Large intestine (tissue), 3 donors: ENCODE measurements at regions not wholly inside any gene's neighbourhood (a gene's known extent, or its start where the extent isn't known, plus 50 kb on each side); places are given as distances from the start of the nearest gene placed in this dataset.

Experiments used
- DNase-seq, 2 donors: peaks; one replicate each; pipeline versions ENCODE4 v3.0.0 to v3.0.0-alpha.2; 2013
- H3K27ac ChIP-seq: one replicate; pipeline ENCODE4 v1.5.1; 2013; ENCODE audit warnings: low read length
- H3K27me3 ChIP-seq: 2 replicates; pipeline ENCODE4 v1.6.1; 2013; ENCODE audit warnings: low read length; ENCODE audit not compliant: control insufficient read depth, insufficient read depth
- H3K36me3 ChIP-seq: 2 replicates; pipeline ENCODE4 v1.6.1; 2013; ENCODE audit warnings: low read length; ENCODE audit not compliant: control insufficient read depth, insufficient read depth
- H3K4me1 ChIP-seq: one replicate; pipeline ENCODE4 v1.6.1; 2013; ENCODE audit warnings: low read length; ENCODE audit not compliant: control insufficient read depth, insufficient read depth
- H3K4me3 ChIP-seq: one replicate; pipeline ENCODE4 v1.5.1; 2013; ENCODE audit warnings: low read length
- H3K9me3 ChIP-seq: one replicate; pipeline ENCODE4 v1.6.1; 2013; ENCODE audit warnings: mild to moderate bottlenecking, low read depth, low read length, moderate library complexity; ENCODE audit not compliant: control insufficient read depth
- WGBS: methylation state at CpG from one replicate; pipeline ENCODE4 v1.1.5; 2013; ENCODE audit warnings: low lambda C conversion rate; ENCODE audit not compliant: insufficient coverage; 5-methylcytosine and 5-hydroxymethylcytosine counted together

- Histone ChIP-seq H3K4me3 (no peak overlapping the region), H3K27me3 (peaks cover 3% of the 10 kb centered on the region), H3K27ac (no peak overlapping the region), H3K9me3 (no peaks in the 10 kb centered on the region), H3K4me1 (no peaks in the 10 kb centered on the region), H3K36me3 (no peaks in the 10 kb centered on the region)
- DNase-seq, result no peak
- WGBS, result no CpG with 5 or more reads among the region's 7 CpGs
Measured at GRCh38 chr22:48242461-48242864, 1480.0 kb downstream of the TBC1D22A start.

DNA sequence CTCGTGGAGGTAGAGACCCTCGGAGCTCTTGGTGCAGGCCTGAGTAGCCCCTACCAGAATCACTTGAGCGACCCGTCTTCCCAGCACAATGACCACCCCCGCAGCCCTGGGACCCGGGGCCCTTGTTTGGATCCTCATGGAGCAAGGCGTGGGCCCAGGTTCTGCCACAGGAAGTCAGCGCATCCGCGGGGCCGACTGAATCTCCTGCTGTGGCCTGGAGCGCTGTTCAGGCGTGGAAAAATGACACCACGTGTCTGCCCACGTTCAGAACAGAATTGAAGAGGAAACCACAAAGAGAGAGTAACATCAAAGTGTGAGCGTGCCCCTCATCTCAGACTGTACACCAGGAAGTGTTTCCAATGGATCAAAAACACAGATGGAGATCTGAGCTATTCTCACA is 1479.2 kb downstream of the TBC1D22A start:
- H3K9me3 ChIP-seq, result no peaks in the 10 kb centered on the region
- no peaks in the 10 kb centered on the region for H3K4me1 ChIP-seq
- no peak overlapping the region for H3K4me3 ChIP-seq
- no CpG with 5 or more reads among the region's 16 CpGs for WGBS
- no peak overlapping the region for H3K27ac ChIP-seq
- H3K36me3 ChIP-seq, result no peaks in the 10 kb centered on the region
- H3K27me3 ChIP-seq, result peaks cover 3% of the 10 kb centered on the region
- no peak for DNase-seq

DNA sequence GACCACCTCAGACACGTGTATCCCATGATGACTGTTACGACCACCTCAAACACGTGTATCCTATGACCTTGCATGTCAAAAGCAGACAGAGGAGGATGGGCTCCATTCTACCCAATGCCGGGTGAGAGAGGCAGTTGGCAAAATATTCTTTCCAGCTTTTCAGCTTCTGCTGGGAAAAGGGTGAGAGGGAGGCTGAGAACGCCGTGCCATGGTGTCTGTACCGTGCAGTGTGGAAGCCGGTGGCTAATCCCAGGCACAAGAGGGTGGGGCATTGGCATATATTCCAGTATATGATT is 1478.4 kb downstream of the TBC1D22A start:
- no peak overlapping the region for H3K27ac ChIP-seq
- peaks cover 3% of the 10 kb centered on the region for H3K27me3 ChIP-seq
- no peaks in the 10 kb centered on the region for H3K9me3 ChIP-seq
- H3K36me3 ChIP-seq, result no peaks in the 10 kb centered on the region
- H3K4me3 ChIP-seq, result no peak overlapping the region
- no peaks in the 10 kb centered on the region for H3K4me1 ChIP-seq
- no CpG with 5 or more reads among the region's 8 CpGs for WGBS
- no peak for DNase-seq

GRCh38 chr22:48240148-48240934 is 1477.9 kb downstream of the TBC1D22A start:
- WGBS, result no CpG with 5 or more reads among the region's 13 CpGs
- H3K9me3 ChIP-seq, result no peaks in the 10 kb centered on the region
- H3K27ac ChIP-seq, result no peak overlapping the region
- no peak for DNase-seq
- no peaks in the 10 kb centered on the region for H3K36me3 ChIP-seq
- H3K4me3 ChIP-seq, result no peak overlapping the region
- H3K27me3 ChIP-seq, result peaks cover 3% of the 10 kb centered on the region
- H3K4me1 ChIP-seq, result no peaks in the 10 kb centered on the region

GRCh38 chr22:48239461-48240147 is 1477.2 kb downstream of the TBC1D22A start:
- Histone ChIP-seq H3K36me3 (no peaks in the 10 kb centered on the region), H3K9me3 (no peaks in the 10 kb centered on the region), H3K27me3 (peaks cover 3% of the 10 kb centered on the region), H3K4me3 (no peak overlapping the region), H3K4me1 (no peaks in the 10 kb centered on the region), H3K27ac (no peak overlapping the region)
- WGBS, result no CpG with 5 or more reads among the region's 11 CpGs
- no peak for DNase-seq

GRCh38 chr22:48238966-48239365 is 1476.5 kb downstream of the TBC1D22A start:
- H3K4me3 ChIP-seq, result no peak overlapping the region
- no peaks in the 10 kb centered on the region for H3K9me3 ChIP-seq
- no peaks in the 10 kb centered on the region for H3K4me1 ChIP-seq
- peaks cover 3% of the 10 kb centered on the region for H3K27me3 ChIP-seq
- no peaks in the 10 kb centered on the region for H3K36me3 ChIP-seq
- no peak for DNase-seq
- H3K27ac ChIP-seq, result no peak overlapping the region
- no CpG with 5 or more reads among the region's 12 CpGs for WGBS

- H3K27me3 ChIP-seq, result peaks cover 3% of the 10 kb centered on the region
- WGBS, result no CpG with 5 or more reads among the region's 9 CpGs
- no peaks in the 10 kb centered on the region for H3K9me3 ChIP-seq
- no peak overlapping the region for H3K27ac ChIP-seq
- H3K4me3 ChIP-seq, result no peak overlapping the region
- DNase-seq, result no peak
- no peaks in the 10 kb centered on the region for H3K36me3 ChIP-seq
- H3K4me1 ChIP-seq, result no peaks in the 10 kb centered on the region
Measured at GRCh38 chr22:48238284-48238915, 1476.0 kb downstream of the TBC1D22A start.

- WGBS, result no CpG with 5 or more reads among the region's 21 CpGs
- Histone ChIP-seq H3K4me3 (no peak overlapping the region), H3K36me3 (no peaks in the 10 kb centered on the region), H3K9me3 (no peaks in the 10 kb centered on the region), H3K27me3 (peaks cover 3% of the 10 kb centered on the region), H3K27ac (no peak overlapping the region), H3K4me1 (no peaks in the 10 kb centered on the region)
- DNase-seq, result no peak
Measured at GRCh38 chr22:48237466-48238283, 1475.2 kb downstream of the TBC1D22A start.

DNA sequence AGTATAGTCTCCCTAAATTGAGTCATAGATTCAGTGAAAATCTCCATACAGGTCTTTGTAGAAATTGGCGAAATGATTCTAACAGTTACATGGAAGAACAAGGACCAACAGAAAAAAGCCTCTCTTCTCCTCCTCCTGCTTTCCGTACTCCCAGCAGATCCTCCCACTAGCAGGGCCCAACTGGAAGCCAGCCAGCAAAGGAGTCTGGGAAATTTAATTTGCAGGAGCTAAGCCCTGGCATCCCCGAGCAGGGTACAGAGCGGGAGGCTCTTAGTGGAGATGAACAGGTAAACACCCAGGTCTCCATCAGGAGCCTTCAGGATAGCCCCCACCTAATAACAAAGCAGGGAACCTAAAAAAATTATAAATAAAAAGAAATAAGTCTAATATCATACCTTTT is 1473.8 kb downstream of the TBC1D22A start:
- DNase-seq, result no peak
- Histone ChIP-seq H3K9me3 (no peaks in the 10 kb centered on the region), H3K36me3 (no peaks in the 10 kb centered on the region), H3K4me1 (no peaks in the 10 kb centered on the region), H3K27ac (no peak overlapping the region), H3K4me3 (no peak overlapping the region), H3K27me3 (peaks cover 3% of the 10 kb centered on the region)
- no CpG with 5 or more reads among the region's 4 CpGs for WGBS

DNA sequence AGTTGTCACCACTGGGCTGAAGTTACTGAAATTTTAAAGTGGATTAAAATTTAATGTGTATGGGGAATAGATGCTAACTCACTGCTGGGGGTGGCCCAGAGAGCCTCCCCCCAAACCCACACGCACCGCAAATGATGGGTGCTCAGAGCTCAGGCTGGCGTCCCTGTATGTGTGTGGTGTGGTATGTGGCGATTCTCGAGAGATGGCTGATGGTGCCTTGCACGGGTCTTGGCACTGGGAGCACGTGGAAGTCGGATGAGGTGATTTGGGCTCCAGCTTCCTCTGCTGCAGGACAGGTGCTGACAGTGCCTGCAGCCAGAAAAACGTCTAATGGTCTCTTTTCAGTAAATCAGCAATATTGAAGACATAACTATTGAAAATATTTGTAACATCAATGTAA is 1473.3 kb downstream of the TBC1D22A start:
- WGBS, result 81% methylated on average over 4 of the region's 9 CpGs
- Histone ChIP-seq H3K9me3 (no peaks in the 10 kb centered on the region), H3K4me3 (no peak overlapping the region), H3K27ac (no peak overlapping the region), H3K36me3 (no peaks in the 10 kb centered on the region), H3K27me3 (peaks cover 3% of the 10 kb centered on the region), H3K4me1 (no peaks in the 10 kb centered on the region)
- DNase-seq, result no peak
